WTC11 (cell line): ENCODE measurements at regions not wholly inside any gene's neighbourhood (a gene's known extent, or its start where the extent isn't known, plus 50 kb on each side); places are given as distances from the start of the nearest gene placed in this dataset.
"Not testable (repeated sequence)": the region's sequence is repeated elsewhere in the genome, so short reads cannot be mapped to it uniquely, and the experiment has no call there.

Experiments
- ATAC-seq: fragments of 200-7000 bp; cut with Tn5 transposase; 2 replicates; pipeline ENCODE4 v1.10.0; 2021; ENCODE audit warnings: mild to moderate bottlenecking, moderate library complexity
- CTCF ChIA-PET: fragments of 300-600 bp; sonication (Branson Sonifier 250); formaldehyde crosslinking; loops from one replicate; lab custom pipeline; 2021; ENCODE audit warnings: antibody characterized with exemption; lab: Charles Lee
- POLR2A ChIA-PET: fragments of 350-600 bp; sonication (Branson Sonifier 250); formaldehyde crosslinking; loops from one replicate; lab custom pipeline; 2021; ENCODE audit warnings: antibody characterized with exemption; lab: Charles Lee
- DNase-seq: peaks from one replicate; pipeline ENCODE4 v3.0.0; 2021; ENCODE audit warnings: low spot score
- H3K27ac Mint-ChIP-seq: 2 replicates; pipeline ENCODE4 v1.8.0; 2021; ENCODE audit warnings: mixed read lengths
- H3K27me3 Mint-ChIP-seq: 2 replicates; pipeline ENCODE4 v1.8.0; 2021; ENCODE audit warnings: low read depth, mild to moderate bottlenecking, moderate library complexity, mixed read lengths
- H3K36me3 Mint-ChIP-seq: 2 replicates; pipeline ENCODE4 v1.8.0; 2021; ENCODE audit warnings: mixed read lengths
- H3K4me1 Mint-ChIP-seq: 2 replicates; pipeline ENCODE4 v1.8.0; 2022; ENCODE audit warnings: mixed read lengths
- H3K4me3 Mint-ChIP-seq: 2 replicates; pipeline ENCODE4 v1.8.0; 2021; ENCODE audit warnings: mild to moderate bottlenecking, moderate library complexity, mixed read lengths
- H3K9me3 Mint-ChIP-seq: 2 replicates; pipeline ENCODE4 v1.8.0; 2021; ENCODE audit warnings: mixed read lengths
- AFF4 ChIP-seq: sonication (generic); formaldehyde crosslinking; IDR thresholded peaks from 2 replicates; pipeline ENCODE4 v1.8.1; 2023; ENCODE audit warnings: mild to moderate bottlenecking, missing genetic modification reagents, borderline replicate concordance
- ATF1 ChIP-seq: sonication (generic); formaldehyde crosslinking; IDR thresholded peaks from 2 replicates; pipeline ENCODE4 v1.8.1; 2023; ENCODE audit warnings: mild to moderate bottlenecking, moderate library complexity, missing genetic modification reagents
- E2F4 ChIP-seq: sonication (generic); formaldehyde crosslinking; IDR thresholded peaks from 2 replicates; pipeline ENCODE4 v1.8.1; 2022; ENCODE audit warnings: low read depth, mild to moderate bottlenecking, moderate library complexity, missing genetic modification reagents, borderline replicate concordance
- ELF4 ChIP-seq: sonication (generic); formaldehyde crosslinking; IDR thresholded peaks from 2 replicates; pipeline ENCODE4 v1.8.1; 2022; ENCODE audit warnings: low read depth, mild to moderate bottlenecking, moderate library complexity, missing genetic modification reagents
- ERG ChIP-seq: fragments of 250-450 bp; sonication (Bioruptor Pico); IDR thresholded peaks from 2 replicates; pipeline ENCODE4 v1.8.0; 2021; ENCODE audit warnings: mild to moderate bottlenecking
- FOXP4 ChIP-seq: sonication (generic); formaldehyde crosslinking; IDR thresholded peaks from 2 replicates; pipeline ENCODE4 v1.8.0; 2022; ENCODE audit warnings: mild to moderate bottlenecking, missing genetic modification reagents
- JUN ChIP-seq: sonication (generic); formaldehyde crosslinking; IDR thresholded peaks from 2 replicates; pipeline ENCODE4 v1.8.0; 2023; ENCODE audit warnings: mild to moderate bottlenecking, missing genetic modification reagents
- MXD4 ChIP-seq: fragments of 250-450 bp; sonication (Bioruptor Pico); IDR thresholded peaks from 2 replicates; pipeline ENCODE4 v1.8.0; 2021; ENCODE audit warnings: mild to moderate bottlenecking, moderate library complexity, borderline replicate concordance
- OVOL2 ChIP-seq: fragments of 250-450 bp; sonication (Bioruptor Pico); IDR thresholded peaks from 2 replicates; pipeline ENCODE4 v1.9.0; 2021; ENCODE audit warnings: mild to moderate bottlenecking, borderline replicate concordance
- ZNF281 ChIP-seq: sonication (generic); formaldehyde crosslinking; IDR thresholded peaks from 2 replicates; pipeline ENCODE4 v1.8.0; 2023; ENCODE audit warnings: mild to moderate bottlenecking, missing genetic modification reagents
- ZNF416 ChIP-seq: fragments of 250-450 bp; sonication (Bioruptor Pico); IDR thresholded peaks from 2 replicates; pipeline ENCODE4 v1.9.0; 2021; ENCODE audit warnings: mild to moderate bottlenecking, inconsistent platforms
- ZNF425 ChIP-seq: fragments of 250-450 bp; sonication (Bioruptor Pico); conservative IDR thresholded peaks from 2 replicates; pipeline ENCODE4 v1.9.0; 2021; ENCODE audit warnings: mild to moderate bottlenecking
- ZNF512 ChIP-seq: sonication (generic); formaldehyde crosslinking; IDR thresholded peaks from 2 replicates; pipeline ENCODE4 v1.8.1; 2022; ENCODE audit warnings: missing genetic modification reagents, borderline replicate concordance

GRCh38 chr16:76123966-76124365 is 153.2 kb upstream of the CNTNAP4 start:
- TF ChIP-seq JUN (CRISPR knock-in tag) = no peak
- no peak for TF ChIP-seq ELF4
- TF ChIP-seq AFF4 (CRISPR knock-in tag) = no peak
- TF ChIP-seq ZNF281 = no peak
- no peak for TF ChIP-seq FOXP4 (CRISPR knock-in tag)
- no peak for TF ChIP-seq ERG (CRISPR knock-in tag)
- no peak for TF ChIP-seq MXD4 (CRISPR knock-in tag)
- TF ChIP-seq E2F4 (CRISPR knock-in tag) = no peak
- TF ChIP-seq ATF1 (CRISPR knock-in tag) = no peak
- TF ChIP-seq ZNF512 (CRISPR knock-in tag) = no peak
- ChIA-PET CTCF (no interaction called here), POLR2A (no interaction called here)
- peaks cover 10% of the 10 kb centered on the region for H3K36me3 Mint-ChIP-seq
- no peaks in the 10 kb centered on the region for H3K4me1 Mint-ChIP-seq
- H3K4me3 Mint-ChIP-seq = no peak overlapping the region
- H3K27me3 Mint-ChIP-seq = peaks cover 4% of the 10 kb centered on the region
- ATAC-seq = no peak
- DNase-seq = no peak
- H3K27ac Mint-ChIP-seq = no peak overlapping the region
- peaks cover 60% of the 10 kb centered on the region for H3K9me3 Mint-ChIP-seq

GRCh38 chr16:76125871-76126270 is 151.3 kb upstream of the CNTNAP4 start:
- Mint-ChIP-seq H3K4me1 (no peaks in the 10 kb centered on the region), H3K36me3 (peaks cover 16% of the 10 kb centered on the region), H3K27ac (no peak overlapping the region), H3K27me3 (peaks cover 4% of the 10 kb centered on the region), H3K4me3 (no peak overlapping the region), H3K9me3 (peaks cover 59% of the 10 kb centered on the region)
- ChIA-PET CTCF (no interaction called here), POLR2A (no interaction called here)
- no peak for TF ChIP-seq OVOL2 (CRISPR knock-in tag)
- TF ChIP-seq FOXP4 (CRISPR knock-in tag) = no peak
- no peak for TF ChIP-seq ZNF416 (CRISPR knock-in tag)
- no peak for TF ChIP-seq ZNF425 (CRISPR knock-in tag)
- ATAC-seq (no peak), DNase-seq (no peak)

GRCh38 chr16:76138056-76138455 is 139.1 kb upstream of the CNTNAP4 start:
- DNase-seq, H3K4me3 Mint-ChIP-seq, CTCF ChIA-PET, H3K27me3 Mint-ChIP-seq, POLR2A ChIA-PET, H3K4me1 Mint-ChIP-seq, ATAC-seq, H3K27ac Mint-ChIP-seq: not testable (repeated sequence)
- Mint-ChIP-seq H3K9me3 (peaks cover 45% of the 10 kb centered on the region), H3K36me3 (peaks cover 19% of the 10 kb centered on the region)
